Lower lobe of right lung (tissue), 2 donors: ENCODE measurements at regions not wholly inside any gene's neighbourhood (a gene's known extent, or its start where the extent isn't known, plus 50 kb on each side); places are given as distances from the start of the nearest gene placed in this dataset.

ENCODE experiments used
- ATAC-seq, 2 donors: fragments of 200-7000 bp; cut with Tn5 transposase; one replicate each; pipeline ENCODE4 v1.9.1; 2020 to 2022; ENCODE audit warnings: mild to moderate bottlenecking in 2 of 2, moderate library complexity in 2 of 2
- DNase-seq: peaks from one replicate; pipeline ENCODE4 v3.0.0-alpha.2; 2020
- H3K27ac ChIP-seq: fragments of 200-600 bp; one replicate; pipeline ENCODE4 v1.8.0; 2022
- H3K27me3 ChIP-seq: fragments of 200-600 bp; one replicate; pipeline ENCODE4 v1.8.0; 2022; ENCODE audit warnings: low read depth
- H3K36me3 ChIP-seq: fragments of 200-600 bp; one replicate; pipeline ENCODE4 v1.8.0; 2022; ENCODE audit warnings: mild to moderate bottlenecking
- H3K4me1 ChIP-seq: fragments of 200-600 bp; one replicate; pipeline ENCODE4 v1.8.0; 2022
- H3K4me3 ChIP-seq: fragments of 200-600 bp; one replicate; pipeline ENCODE4 v1.8.0; 2022; ENCODE audit warnings: mild to moderate bottlenecking
- H3K9me3 ChIP-seq: fragments of 200-600 bp; one replicate; pipeline ENCODE4 v1.8.0; 2022
- CTCF ChIP-seq: fragments of 200-600 bp; IDR thresholded peaks from one replicate; pipeline ENCODE4 v1.8.0; 2022; ENCODE audit warnings: antibody characterized with exemption, mild to moderate bottlenecking
- intact Hi-C: fragments of 100-400 bp; cut with DNase I; formaldehyde crosslinking; loops from one replicate; pipeline ENCODE4 v1.11.0; 2022
- donor health status: DM: no; HTN: yes; CAD: no; lungs with severe emphysema.

DNA sequence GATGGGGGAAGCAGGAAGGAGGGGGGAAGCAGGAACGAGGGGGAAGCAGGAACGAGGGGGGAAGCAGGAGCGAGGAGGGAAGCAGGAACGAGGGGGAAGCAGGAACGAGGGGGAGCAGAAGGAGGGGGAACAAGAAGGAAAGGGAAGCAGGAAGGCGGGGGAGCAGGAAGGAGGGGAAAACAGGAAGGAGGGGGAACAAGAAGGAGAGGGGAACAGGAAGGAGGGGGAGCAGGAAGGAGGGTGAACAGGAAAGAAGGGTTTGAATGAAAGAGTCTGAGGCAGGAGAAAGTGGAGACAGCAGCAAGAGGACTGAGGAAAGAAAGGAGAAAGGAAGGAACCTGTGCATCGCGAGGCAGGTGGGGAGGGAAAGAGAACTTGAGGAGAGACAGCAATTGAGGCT, 256.6 kb downstream of the PTEN start:
- no peak for TF ChIP-seq CTCF
- intact Hi-C loops: no loop called here
- Histone ChIP-seq H3K36me3 (no peaks in the 10 kb centered on the region), H3K27me3 (no peaks in the 10 kb centered on the region), H3K4me3 (no peak overlapping the region), H3K9me3 (no peaks in the 10 kb centered on the region), H3K27ac (no peak overlapping the region), H3K4me1 (peaks cover 13% of the 10 kb centered on the region)
- DNase-seq: no peak
- ATAC-seq: no peak

DNA sequence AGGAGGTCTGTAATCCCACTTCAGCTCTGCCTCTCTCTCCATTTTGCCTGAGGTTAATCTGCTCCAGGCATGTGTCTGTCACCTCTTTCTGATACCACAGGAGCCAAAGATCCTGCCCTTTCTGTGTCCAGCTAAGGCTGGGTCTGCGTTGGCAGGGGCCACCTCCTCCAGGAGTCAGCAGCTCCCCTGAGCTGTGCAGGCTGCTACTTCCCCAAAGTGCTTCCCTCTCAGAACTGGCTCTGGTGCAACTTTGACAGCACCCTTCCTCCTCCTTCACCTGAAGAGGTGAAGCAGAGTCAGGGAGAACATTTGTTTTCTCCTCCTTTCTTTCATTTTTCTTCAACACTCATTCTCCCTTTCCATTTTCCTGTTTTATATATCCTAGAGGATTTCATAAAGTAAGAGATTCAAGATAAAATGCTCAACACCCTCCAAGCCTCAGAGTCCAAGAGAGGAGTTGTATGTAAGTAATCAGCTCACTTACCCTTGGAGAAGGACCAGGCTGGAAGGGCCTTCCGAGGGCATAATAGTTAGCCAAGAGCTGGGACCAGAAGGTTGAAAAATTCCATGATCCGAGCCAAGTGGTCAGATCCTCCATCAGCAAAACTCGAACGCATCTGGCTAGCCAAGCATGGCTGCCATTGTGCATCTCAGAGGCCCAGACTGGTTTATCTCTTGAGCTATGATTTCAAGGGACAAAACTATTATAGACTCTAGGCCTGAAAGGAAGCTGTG, 257.3 kb downstream of the PTEN start:
- Histone ChIP-seq H3K36me3 (no peaks in the 10 kb centered on the region), H3K4me3 (no peak overlapping the region), H3K4me1 (peaks cover 13% of the 10 kb centered on the region), H3K27me3 (no peaks in the 10 kb centered on the region), H3K9me3 (no peaks in the 10 kb centered on the region), H3K27ac (no peak overlapping the region)
- TF ChIP-seq CTCF: no peak
- intact Hi-C loops: no loop called here
- DNase-seq (peak; percentile 64), ATAC-seq (peak; percentile 62 to 65)

DNA sequence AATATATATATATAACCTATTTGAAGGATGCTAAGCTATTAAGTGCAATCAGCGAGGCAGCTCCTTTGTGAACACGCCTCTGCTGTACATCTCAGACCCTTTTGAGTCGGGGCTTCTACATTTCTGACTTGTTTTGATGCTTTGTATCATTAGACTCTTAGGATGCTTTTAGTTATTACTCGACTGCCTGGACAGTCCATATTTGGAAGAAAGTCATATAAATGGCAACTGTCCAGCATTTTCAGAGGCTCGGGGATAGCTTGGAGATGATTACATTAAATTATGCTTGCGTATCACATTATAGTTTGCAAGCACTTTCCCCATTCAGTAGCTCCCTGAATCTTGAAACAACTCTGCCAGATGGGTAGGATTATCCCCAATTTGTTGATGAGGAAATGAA, 257.9 kb downstream of the PTEN start:
- DNase-seq: no peak
- Histone ChIP-seq H3K4me1 (peaks cover 13% of the 10 kb centered on the region), H3K36me3 (no peaks in the 10 kb centered on the region), H3K4me3 (no peak overlapping the region), H3K27ac (no peak overlapping the region), H3K27me3 (no peaks in the 10 kb centered on the region), H3K9me3 (no peaks in the 10 kb centered on the region)
- intact Hi-C loops: no loop called here
- no peak for ATAC-seq
- TF ChIP-seq CTCF: no peak

DNA sequence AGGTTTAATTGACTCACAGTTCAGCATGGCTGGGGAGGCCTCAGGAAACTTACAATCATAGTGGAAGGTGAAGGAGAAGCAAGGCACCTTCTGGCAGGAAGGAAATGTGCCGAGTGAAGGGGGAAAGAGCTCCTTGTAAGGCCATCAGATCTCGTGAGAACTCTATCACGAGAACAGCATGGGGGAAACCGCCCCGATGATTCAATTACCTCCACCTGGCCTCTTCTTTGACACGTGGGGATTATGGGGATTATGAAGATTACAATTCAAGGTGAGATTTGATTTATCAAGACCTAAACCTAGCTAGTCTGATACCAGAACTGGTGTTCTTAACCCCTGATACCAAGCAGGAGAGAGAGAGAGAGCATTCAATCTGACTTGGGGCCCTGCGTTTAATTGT, 258.7 kb downstream of the PTEN start:
- no peaks in the 10 kb centered on the region for H3K9me3 ChIP-seq
- H3K4me3 ChIP-seq: no peak overlapping the region
- TF ChIP-seq CTCF: no peak
- intact Hi-C loops: no loop called here
- peaks cover 13% of the 10 kb centered on the region for H3K4me1 ChIP-seq
- no peak overlapping the region for H3K27ac ChIP-seq
- no peak for ATAC-seq
- H3K36me3 ChIP-seq: no peaks in the 10 kb centered on the region
- no peak for DNase-seq
- no peaks in the 10 kb centered on the region for H3K27me3 ChIP-seq

DNA sequence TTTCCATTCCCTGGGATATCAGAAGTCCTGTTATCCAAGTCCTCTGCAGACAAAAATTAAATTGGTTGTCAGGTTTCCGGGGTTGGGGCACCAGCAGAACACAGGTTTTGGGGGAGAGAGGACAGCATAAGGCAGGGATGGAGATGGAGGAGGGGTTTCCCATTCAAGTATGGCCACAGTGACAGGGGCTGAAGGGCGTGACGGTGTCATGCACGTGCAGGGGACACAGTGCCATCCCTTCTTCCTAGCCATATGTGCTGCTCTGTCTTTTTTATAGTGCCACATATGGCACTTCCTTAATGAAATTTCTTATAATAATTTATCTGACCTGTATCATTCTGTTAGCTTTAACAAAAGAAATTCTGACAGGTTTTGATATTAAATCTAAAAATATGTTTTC, 259.2 kb downstream of the PTEN start:
- Histone ChIP-seq H3K27me3 (no peaks in the 10 kb centered on the region), H3K27ac (no peak overlapping the region), H3K9me3 (no peaks in the 10 kb centered on the region), H3K4me1 (peaks cover 13% of the 10 kb centered on the region), H3K4me3 (no peak overlapping the region), H3K36me3 (no peaks in the 10 kb centered on the region)
- ATAC-seq (no peak), DNase-seq (no peak)
- intact Hi-C loops: no loop called here
- no peak for TF ChIP-seq CTCF
